ENCODE measurements at regions not wholly inside any gene's neighbourhood (a gene's known extent, or its start where the extent isn't known, plus 50 kb on each side); places are given as distances from the start of the nearest gene placed in this dataset.

GRCh38 chr1:93013145-93014065, 52.1 kb upstream of the DIPK1A start:
- TF ChIP-seq CTCF (IDR thresholded peaks at IDR 0.05) = no peak
- no peak for TF ChIP-seq SIN3A (IDR thresholded peaks at IDR 0.05; ENCODE audit: borderline replicate concordance, insufficient read depth, low read depth, low read length)
- no peak for TF ChIP-seq POLR2AphosphoS5 (IDR thresholded peaks at IDR 0.05; ENCODE audit: low read depth, low read length)
- no peak for TF ChIP-seq REST (IDR thresholded peaks at IDR 0.05; ENCODE audit: insufficient read depth in 1 of 2, low read depth in 2 of 2, low read length in 1 of 2)
- no peak for TF ChIP-seq TCF7L2 (IDR thresholded peaks at IDR 0.05; ENCODE audit: low read depth, low read length)

Measured in Panc1 (cell line).